ENCODE measurements at regions not wholly inside any gene's neighbourhood (a gene's known extent, or its start where the extent isn't known, plus 50 kb on each side); places are given as distances from the start of the nearest gene placed in this dataset.
A peak's percentile ranks its signal among the peaks of the same experiment; 100 is the strongest.

DNA sequence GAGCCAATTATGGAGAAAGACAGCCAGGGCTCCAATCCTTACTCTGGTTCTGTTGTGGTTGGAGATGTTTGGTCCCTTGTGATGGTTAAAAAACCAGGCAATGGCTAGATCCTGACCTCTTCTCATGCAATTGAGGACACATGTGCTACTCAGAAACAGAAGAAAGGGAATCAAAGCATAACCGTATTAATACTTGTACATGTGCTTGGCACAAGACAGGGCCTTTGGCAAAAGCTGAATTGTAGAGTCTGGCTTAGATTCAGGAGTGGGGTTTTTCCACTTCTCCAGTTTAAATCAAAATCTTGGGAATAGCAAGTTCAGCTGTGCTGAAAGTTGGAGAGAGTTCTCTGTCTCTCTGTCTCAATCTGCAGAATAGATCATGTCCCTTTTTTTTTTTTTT lies 80.1 kb upstream of the E2F8 start:
- DNase-seq = no peak

DNA sequence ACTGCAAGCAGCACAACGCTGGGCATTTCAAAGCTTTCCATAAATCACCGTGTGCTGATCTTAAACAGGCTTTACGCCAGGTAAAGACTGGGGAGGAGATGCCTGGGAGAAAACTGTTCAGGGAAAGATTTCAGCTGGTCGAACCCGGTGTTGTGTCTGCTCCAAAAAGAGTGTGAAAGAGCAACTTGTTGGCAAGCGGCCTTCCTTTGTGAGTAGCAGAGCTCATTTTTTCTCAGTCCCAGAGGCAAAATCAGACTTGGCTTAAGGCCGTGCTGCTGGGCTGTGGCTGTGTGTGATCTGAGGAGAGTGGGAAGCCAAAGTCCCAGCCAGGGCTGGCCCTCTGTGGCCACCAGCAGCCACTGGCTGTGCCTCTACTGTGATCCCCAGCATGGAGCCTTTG lies 75.7 kb upstream of the E2F8 start:
- no peak for DNase-seq

- DNase-seq = no peak
These were observed 74.8 kb upstream of the E2F8 start for GRCh38 chr11:19315511-19315910.

DNA sequence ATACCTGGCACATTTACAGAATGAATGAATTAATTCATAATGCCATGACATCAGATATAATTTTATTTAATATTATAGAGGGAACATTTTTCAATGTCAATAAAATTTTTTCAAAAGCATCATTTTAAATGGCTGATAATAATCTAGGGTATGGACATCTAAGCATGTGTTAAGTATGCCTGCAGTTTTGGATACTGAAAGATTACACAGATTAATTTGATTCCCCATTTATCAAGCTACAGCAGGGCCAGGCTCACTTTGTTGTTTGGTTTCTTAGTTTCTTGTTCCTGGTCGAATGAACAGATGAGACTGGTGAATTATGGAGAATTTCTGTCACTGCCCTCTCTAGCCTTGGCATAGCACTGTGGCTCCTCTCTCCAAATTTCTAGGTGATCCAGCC lies 72.4 kb upstream of the E2F8 start:
- no peak for DNase-seq

GRCh38 chr11:19311308-19312030 lies 70.7 kb upstream of the E2F8 start:
- DNase-seq = peak in 2 of 5 donors; percentile 13 to 19

- DNase-seq = no peak
These were observed 66.8 kb upstream of the E2F8 start for GRCh38 chr11:19307498-19307897.

DNA sequence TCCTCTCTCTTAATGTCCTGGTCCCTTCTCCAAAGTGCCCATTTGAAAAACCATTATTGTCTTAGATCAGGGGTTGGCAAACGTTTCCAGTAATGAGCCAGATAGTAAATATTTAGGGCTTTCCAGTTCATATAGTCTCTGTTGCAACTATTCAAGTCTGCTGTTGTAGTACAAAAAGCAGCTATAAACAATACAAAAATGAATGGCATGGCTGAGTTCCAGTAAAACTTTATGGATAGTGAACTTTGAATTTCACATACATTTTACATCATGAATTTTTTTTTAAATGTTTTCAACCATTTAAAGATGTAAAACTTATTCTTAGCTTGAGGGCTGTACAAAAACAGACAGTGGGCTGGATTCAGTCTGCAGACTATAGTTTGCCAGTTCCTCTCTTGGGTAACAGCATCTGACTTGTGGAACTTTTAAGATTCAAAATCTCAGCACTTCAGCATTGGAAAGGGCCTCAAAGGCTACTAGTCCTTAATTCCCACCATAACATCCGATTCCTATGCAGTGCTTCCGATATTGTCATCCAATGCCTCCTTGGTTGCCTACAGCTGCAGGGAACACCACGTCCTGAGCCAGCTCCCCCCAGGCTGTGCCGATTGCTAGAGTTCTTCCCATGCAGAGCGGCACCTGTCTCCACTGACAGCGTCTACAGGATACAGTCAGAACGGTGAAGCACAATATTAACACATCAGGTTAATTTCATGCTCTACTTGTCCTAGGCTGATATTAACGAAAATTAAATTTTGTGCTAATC lies 65.6 kb upstream of the E2F8 start:
- no peak for DNase-seq

DNA sequence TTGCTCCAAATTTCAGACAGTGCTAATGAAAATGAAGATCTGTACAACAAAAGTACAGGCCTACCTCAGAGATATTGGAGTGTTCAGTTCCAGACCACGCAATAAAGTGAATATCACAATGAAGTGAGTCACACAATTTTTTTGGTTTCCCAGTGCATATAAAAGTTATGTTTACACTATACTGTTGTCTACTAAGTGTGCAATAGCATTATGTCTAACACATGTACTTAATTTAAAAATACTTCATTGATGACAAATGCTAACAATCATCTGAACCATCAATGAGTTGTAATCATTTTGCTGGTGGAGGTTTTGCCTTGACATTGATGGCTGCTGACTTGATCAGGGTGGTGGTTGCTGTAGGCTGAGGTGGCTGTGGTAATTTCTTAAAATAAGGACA lies 60.6 kb upstream of the E2F8 start:
- no peak for DNase-seq

- DNase-seq = no peak
These were observed 53.7 kb upstream of the E2F8 start for GRCh38 chr11:19294444-19294843.

DNA sequence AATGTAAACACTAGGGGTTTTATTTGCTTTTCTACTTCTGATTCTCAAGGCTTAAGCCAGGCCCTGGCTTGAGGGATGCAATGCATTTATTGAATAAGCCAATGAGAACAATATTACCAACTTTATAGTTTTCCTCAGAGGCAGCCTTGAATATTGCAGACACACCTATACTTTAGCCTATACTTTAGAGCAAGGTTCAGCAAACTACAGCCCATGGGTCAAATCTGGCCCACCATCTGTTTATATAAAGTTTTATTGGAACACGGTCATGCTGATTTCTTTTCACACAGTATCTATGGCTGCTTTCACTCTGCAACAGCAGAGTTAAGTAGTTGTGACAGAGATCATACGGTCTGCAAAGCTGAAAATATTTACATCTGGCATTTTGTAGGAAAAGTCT lies 50.3 kb upstream of the E2F8 start:
- no peak for DNase-seq

All from T-helper 1 cell (primary cell).